ENCODE measurements at regions not wholly inside any gene's neighbourhood (a gene's known extent, or its start where the extent isn't known, plus 50 kb on each side); places are given as distances from the start of the nearest gene placed in this dataset.

DNA sequence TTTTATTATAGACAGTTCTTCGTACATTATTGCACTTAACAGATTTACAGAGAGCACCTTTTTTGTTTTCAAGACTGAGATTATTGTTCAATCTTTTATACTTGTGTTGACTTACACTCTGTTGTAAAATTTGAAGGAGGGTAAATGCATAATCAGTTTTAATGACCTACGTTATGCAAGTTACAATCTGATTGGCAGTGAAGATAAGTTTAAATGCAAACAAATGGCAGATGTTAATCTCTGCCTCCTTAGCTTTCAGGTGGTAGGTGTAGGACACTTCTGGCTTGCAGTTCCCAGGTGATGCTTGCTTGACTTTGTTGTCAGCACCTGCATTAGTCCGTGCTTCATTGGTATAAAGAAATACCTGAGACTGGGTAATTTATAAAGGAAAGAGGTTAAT is 424.9 kb downstream of the FGF9 start:
- DNase-seq = no peak
- TF ChIP-seq GATA1 (IDR thresholded peaks at IDR 0.05; ENCODE audit: low read depth, low read length) (no peak), POLR2A (IDR thresholded peaks at IDR 0.05; ENCODE audit: low read length) (no peak)

DNA sequence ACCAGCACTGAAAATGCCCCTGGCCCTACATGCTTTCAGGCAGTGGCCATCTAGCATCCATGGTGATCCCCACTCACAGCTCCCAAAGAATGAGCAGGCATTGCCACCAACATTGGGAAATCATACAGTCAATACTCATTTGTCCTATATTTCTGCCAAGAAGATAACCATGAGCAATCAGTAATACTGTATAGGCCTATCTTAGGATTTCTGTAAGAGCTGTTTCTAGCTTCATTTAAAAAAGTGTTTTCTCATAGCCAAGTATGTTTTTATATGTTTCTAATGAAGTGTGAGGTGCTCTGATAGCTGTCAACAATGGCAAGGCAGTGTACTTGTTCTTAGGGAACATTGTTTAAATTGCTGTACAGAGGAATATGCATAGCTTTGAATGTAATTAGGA is 428.7 kb downstream of the FGF9 start:
- no peak for DNase-seq
- no peak for TF ChIP-seq POLR2A (IDR thresholded peaks at IDR 0.05; ENCODE audit: low read length)
- no peak for TF ChIP-seq GATA1 (IDR thresholded peaks at IDR 0.05; ENCODE audit: low read depth, low read length)

DNA sequence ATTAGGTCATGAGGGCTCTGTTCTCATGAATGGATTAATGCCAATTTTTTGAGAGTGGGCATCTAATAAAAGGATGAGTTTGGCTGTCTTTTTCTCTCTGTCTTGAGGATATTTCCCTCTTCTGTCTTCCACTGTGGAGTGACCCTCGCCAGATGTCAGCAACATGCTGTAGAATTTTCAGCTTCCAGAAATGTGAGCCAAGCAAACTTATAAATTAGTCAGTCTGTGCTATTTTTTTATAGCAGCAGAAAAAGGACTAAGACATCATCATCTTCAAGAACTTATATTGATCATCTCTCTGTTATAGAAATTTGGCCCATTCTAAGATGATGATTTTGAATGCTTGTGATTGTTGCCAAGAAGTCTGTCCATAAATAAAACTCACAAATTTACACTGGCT is 431.4 kb downstream of the FGF9 start:
- TF ChIP-seq GATA1 (IDR thresholded peaks at IDR 0.05; ENCODE audit: low read depth, low read length) = no peak
- TF ChIP-seq POLR2A (IDR thresholded peaks at IDR 0.05; ENCODE audit: low read length) = no peak
- DNase-seq = no peak

DNA sequence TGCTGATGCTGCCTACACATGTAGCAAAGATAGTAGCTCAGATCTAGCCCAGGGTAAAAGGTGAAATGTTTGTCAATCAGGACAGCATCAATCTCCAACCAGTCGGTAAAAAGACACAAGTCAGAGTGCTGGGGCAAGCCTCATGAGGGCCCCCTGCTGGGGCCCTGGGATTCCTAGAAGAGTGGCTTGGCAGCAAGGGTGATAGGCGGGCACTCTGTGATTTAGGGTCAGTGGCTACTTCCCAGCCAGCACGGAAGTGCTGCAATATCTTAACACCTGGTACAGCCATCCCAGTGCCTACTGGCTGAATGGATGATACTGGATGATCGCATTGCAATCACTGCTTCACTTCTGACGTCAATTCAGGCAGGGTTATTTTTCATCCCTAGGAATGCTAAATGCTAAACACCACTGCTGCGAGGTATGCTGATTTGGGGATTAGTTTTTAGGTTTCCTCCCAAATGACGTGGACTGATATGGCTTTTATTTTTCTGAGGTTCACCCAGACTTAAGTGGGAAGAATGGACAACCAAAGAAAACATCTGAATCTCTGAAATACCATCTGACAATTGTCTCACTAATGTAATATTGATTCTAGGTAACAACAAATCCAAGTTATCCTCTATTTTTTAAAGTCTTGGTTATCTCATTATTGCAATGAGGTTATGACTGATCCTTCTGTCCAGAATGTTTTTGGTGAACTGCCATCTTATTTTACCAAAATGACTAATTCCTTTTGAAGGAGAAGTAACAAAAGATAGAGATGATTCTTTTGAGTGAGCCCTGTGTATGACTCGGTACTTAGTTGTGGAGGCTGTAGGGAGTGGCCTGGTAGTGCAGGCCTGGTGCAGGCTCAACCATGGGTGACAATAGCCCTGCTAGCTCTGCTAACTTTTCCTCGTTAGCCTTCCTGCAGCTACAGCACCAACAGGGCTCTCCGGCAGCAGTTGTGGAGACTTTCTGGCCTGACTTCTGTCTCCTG is 432.5 kb downstream of the FGF9 start:
- DNase-seq = no peak
- no peak for TF ChIP-seq GATA1 (IDR thresholded peaks at IDR 0.05; ENCODE audit: low read depth, low read length)
- no peak for TF ChIP-seq POLR2A (IDR thresholded peaks at IDR 0.05; ENCODE audit: low read length)

DNA sequence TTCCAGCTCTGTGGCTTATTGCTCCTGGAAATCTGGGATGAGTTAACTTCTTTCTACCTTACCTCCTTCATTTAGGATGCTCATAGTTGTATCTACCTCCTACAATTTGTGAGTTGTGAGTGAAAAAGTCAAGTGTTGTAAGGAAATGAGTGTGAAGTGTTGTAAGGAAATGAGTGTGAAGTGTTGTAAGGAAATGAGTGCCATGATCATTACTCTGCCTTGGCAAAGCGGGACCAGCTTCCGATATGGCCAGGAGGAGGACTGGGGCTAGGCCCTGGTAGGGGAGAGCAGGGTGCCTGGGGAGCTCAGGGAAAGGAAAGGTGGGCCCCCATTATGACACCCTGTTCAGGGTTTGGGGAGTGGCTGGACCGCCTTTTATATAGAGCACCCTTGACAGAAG is 435.2 kb downstream of the FGF9 start:
- no peak for DNase-seq
- TF ChIP-seq GATA1 (IDR thresholded peaks at IDR 0.05; ENCODE audit: low read depth, low read length) (no peak), POLR2A (IDR thresholded peaks at IDR 0.05; ENCODE audit: low read length) (no peak)

DNA sequence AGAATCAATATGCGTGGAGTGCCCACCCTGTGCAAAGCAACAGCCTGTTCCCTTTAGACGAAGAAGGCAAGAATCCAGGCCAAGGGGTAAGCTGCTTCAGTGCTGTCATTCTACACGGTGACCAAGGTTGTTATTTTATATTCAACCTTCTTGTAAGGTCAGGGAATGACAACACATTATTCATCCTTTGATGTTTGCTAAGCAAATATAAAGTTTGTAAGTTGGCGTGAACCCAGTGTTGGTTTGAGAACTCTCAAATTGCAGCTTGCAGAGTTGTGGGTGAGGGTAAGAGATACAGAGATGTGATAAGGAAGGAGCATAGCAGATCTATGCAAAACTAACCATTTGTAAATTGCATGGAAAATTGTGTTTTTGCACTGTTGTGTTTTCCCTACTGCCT is 436.7 kb downstream of the FGF9 start:
- no peak for TF ChIP-seq GATA1 (IDR thresholded peaks at IDR 0.05; ENCODE audit: low read depth, low read length)
- DNase-seq = no peak

DNA sequence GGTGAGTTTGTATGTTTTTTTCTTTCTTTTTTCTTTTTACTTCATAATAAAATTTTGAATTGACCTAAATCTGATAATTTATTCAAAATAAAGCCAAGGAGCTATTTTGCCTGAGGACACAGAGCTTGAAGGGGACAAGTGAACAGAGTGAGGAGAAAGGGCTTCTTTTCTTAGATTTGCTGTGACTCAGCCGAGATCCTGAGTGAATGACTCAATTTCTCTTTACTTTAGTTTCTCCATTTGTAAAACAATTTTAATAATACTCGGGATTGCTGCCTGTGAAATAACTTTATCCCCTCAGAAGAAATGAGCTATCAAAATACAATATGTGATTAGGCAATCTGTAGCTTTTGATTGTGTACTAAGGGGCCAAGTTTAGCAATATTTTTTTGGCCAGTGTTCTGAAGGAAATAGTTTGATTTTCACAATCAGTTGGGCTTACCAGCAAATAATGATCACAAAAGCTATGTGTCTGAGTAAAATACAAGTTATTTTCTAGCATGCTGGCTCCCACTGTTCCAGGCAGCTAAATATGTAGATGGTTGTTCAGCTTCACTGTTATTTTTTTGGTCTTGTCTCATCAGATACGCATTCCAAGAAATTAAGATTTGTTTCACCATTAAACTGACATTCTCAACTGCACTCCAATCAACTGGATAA is 437.5 kb downstream of the FGF9 start:
- DNase-seq = no peak
- TF ChIP-seq POLR2A (IDR thresholded peaks at IDR 0.05; ENCODE audit: low read length) (no peak), GATA1 (IDR thresholded peaks at IDR 0.05; ENCODE audit: low read depth, low read length) (no peak)

DNA sequence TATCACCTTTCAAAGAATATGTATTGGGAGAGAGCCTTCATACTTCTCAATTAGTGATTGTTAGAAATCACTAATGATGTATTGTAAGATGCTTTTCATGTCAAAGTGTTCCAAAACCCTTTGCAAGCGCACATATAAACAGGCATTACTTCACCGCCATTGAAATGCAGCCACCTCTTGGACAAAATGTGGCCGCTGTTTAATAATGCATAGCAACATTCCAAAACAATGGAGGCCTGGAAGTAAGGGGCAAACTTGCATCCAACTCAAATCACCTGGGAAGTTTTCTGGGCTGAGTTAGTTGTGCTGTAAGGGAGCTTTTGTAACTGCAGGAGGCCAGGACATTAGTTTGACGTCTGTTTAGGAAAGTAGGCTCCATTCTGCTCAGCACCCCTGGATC is 438.1 kb downstream of the FGF9 start:
- TF ChIP-seq GATA1 (IDR thresholded peaks at IDR 0.05; ENCODE audit: low read depth, low read length) = no peak
- no peak for DNase-seq

DNA sequence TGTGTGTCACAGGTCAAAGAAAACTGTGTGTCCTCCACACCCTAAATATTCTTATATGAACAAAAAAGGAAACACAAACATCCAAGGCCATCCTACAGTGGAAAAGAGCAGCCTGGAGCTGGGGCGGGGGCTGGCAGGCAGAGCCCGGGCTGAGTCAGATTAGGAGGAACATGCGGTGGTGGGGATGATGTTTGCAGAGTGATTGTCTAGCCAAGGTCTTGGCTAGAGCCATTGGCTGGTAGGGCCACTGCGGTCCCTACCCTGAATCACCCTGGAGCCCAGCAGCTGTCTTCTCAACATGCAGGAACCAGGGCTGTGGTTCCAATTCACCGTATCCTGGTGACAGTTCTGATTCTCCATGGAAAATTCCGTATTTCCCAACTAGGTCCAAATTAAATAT is 439.5 kb downstream of the FGF9 start:
- DNase-seq = no peak
- TF ChIP-seq GATA1 (IDR thresholded peaks at IDR 0.05; ENCODE audit: low read depth, low read length) (no peak), POLR2A (IDR thresholded peaks at IDR 0.05; ENCODE audit: low read length) (no peak)

DNA sequence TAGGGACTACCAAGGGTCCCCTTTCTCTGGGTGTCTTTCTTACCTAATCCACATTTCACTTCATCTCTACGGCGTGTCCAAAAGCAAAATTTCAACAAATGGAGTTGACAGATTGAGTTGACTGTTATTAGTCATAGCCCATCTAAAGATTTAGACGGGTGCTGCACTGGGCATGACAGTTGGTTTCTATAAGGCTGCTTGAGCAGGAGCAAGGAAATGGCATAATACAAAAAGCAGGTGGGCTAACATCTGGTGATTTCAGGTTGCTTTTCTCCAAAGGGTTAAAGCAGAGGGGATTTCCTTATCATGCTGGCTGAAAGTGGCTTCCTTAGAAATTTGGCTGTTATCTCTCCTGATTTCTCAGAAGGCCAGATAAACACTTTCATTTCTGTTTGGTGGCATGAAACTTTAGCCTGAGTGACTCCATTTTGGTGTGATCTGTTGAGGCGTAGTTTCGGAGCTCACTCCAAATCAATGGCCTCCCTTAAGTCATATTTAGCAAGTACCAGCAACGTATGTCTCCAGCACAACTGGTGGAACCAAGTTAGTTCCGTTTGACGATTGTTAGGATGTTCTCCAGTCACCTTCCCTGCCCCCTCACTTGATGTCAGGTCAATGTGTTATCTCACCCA is 440.4 kb downstream of the FGF9 start:
- no peak for DNase-seq
- no peak for TF ChIP-seq GATA1 (IDR thresholded peaks at IDR 0.05; ENCODE audit: low read depth, low read length)
- TF ChIP-seq POLR2A (IDR thresholded peaks at IDR 0.05; ENCODE audit: low read length) = no peak

DNA sequence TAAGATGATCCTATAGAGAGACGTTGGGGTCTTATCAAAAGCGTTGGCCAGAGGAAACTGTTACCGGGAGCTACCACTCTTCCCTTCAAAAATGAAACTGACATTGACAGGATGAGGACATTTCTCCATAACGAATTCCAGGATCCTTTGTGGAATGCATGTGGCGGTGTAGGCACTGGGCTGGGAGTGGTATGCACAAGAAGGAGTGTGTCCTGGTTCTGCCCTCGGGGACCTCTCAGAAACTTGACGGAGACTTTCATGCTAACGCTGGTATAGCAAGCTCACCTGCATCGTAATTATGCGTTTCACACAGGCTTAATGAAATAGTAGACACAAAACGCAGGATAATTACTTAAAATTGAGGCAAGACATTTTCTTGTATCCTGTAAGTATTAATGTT is 441.1 kb downstream of the FGF9 start:
- TF ChIP-seq POLR2A (IDR thresholded peaks at IDR 0.05; ENCODE audit: low read length) (no peak), GATA1 (IDR thresholded peaks at IDR 0.05; ENCODE audit: low read depth, low read length) (no peak)

DNA sequence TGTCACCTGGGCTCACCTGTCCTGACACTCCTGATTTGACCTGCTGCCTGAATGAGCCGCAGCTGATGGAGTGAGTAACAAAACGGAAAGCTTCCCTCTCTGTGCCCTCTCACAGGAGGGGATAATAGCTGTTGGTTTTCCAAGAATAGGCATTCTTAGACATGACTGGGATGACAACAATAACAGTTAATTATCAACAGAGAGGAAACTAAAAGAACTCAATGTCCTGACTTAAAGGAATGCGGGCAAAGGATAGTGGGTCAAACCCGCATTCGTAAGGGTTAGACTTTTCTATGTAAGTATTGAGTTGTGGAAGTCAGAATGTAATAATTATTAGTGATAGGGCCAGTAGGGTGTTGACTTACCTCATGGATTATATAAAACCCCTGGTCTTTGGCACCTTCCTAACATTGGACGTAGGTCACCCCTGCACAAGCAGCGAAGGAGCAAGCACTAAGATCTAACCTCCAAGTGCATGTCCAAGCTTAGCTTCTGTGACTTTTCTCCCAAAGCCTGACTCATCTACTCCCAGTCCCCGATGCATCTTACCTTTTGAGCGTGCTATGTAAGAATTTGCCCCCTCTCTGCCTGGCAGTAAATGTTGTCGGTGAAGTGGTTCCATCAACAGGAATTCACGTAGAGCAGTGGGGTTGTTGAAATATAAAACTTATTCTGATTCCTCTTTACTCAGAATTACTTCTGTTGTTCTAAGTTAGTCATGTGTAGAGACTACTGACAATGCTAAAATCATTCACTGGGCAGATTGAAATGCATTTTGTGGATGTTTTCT is 442.3 kb downstream of the FGF9 start:
- TF ChIP-seq GATA1 (IDR thresholded peaks at IDR 0.05; ENCODE audit: low read depth, low read length) = no peak
- TF ChIP-seq POLR2A (IDR thresholded peaks at IDR 0.05; ENCODE audit: low read length) = no peak
- no peak for DNase-seq

More for the DNA sequence above, 441.1 kb downstream of the FGF9 start:
- no peak for DNase-seq

DNA sequence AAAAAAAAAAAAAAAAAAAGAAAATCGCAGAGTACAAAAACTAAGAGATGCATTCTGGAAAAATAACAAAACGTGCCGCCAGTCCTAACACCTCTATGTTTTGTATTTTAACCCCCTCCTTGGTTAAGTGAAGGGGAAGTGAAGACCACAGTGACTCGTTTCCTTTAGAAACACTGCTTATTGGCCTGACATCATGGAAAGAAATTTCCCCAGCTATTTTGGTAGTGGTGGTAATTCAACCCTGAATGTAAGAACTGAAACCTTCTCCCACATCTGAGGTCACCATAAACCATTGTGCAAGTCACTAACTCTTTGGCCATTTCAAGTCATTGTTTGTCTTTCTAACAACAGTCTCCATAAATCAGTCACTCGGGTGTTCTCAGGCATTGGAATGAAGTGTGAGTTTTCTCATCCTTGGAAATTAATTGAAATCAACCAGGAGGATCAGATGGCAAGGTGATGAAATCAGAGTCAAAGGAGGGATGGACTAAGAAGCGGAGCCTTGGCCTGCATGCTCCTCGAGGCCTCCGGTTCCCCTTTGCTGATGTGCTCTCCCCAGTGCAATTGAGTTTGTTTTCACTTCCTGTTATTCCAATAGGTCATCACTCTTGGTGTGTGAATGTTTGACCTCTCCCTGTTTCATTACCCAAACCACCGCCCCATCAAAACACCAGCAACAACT is 443.9 kb downstream of the FGF9 start:
- TF ChIP-seq GATA1 (IDR thresholded peaks at IDR 0.05; ENCODE audit: low read depth, low read length) = no peak
- TF ChIP-seq POLR2A (IDR thresholded peaks at IDR 0.05; ENCODE audit: low read length) = no peak
- no peak for DNase-seq
